AG09309 (cell line): ENCODE measurements at regions not wholly inside any gene's neighbourhood (a gene's known extent, or its start where the extent isn't known, plus 50 kb on each side); places are given as distances from the start of the nearest gene placed in this dataset.

Experiments used
- DNase-seq: peaks from one replicate; pipeline ENCODE4 v3.0.0-alpha.2; 2010; ENCODE audit warnings: low read depth
- H3K4me3 ChIP-seq: 2 replicates; pipeline ENCODE4 v1.5.1; 2011; ENCODE audit warnings: mild to moderate bottlenecking, low read depth, low read length, moderate library complexity; ENCODE audit not compliant: control insufficient read depth
- TF ChIP-seq, protein P1 (sequence below): IDR thresholded peaks from 2 replicates; pipeline ENCODE4 v1.5.1; 2011; ENCODE audit warnings: mild to moderate bottlenecking, low read depth, low read length, inconsistent platforms; ENCODE audit not compliant: insufficient read depth, control insufficient read depth; ENCODE audit errors: missing control alignments

GRCh38 chr2:60000686-60001085, 552.8 kb downstream of the BCL11A start:
- no peak overlapping the region for H3K4me3 ChIP-seq
- no peak for DNase-seq
- TF ChIP-seq, protein P1, sequence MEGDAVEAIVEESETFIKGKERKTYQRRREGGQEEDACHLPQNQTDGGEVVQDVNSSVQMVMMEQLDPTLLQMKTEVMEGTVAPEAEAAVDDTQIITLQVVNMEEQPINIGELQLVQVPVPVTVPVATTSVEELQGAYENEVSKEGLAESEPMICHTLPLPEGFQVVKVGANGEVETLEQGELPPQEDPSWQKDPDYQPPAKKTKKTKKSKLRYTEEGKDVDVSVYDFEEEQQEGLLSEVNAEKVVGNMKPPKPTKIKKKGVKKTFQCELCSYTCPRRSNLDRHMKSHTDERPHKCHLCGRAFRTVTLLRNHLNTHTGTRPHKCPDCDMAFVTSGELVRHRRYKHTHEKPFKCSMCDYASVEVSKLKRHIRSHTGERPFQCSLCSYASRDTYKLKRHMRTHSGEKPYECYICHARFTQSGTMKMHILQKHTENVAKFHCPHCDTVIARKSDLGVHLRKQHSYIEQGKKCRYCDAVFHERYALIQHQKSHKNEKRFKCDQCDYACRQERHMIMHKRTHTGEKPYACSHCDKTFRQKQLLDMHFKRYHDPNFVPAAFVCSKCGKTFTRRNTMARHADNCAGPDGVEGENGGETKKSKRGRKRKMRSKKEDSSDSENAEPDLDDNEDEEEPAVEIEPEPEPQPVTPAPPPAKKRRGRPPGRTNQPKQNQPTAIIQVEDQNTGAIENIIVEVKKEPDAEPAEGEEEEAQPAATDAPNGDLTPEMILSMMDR, result no peak

GRCh38 chr2:59998324-59998723, 555.1 kb downstream of the BCL11A start:
- no peak overlapping the region for H3K4me3 ChIP-seq
- no peak for DNase-seq
- TF ChIP-seq, protein P1, result no peak

DNA sequence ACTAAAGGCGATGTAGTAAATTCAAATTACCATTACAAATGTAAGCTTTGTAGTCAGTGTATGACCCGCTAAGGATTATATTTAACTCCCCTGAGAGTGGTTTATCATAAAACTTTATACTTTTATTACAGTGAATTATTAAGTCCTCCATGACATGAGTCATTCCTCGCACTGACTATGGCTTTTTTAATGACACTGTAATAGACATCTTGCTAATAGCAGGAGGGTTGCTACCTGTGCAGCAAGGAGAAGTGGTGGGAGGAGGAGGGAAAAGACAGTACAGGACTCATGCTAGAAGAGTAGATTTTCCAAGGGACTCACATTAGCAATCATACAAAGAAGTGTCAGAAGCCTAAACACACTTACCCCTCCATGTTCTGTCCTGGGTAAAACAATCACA, 556.1 kb downstream of the BCL11A start:
- no peak overlapping the region for H3K4me3 ChIP-seq
- no peak for DNase-seq
- TF ChIP-seq, protein P1, result no peak

DNA sequence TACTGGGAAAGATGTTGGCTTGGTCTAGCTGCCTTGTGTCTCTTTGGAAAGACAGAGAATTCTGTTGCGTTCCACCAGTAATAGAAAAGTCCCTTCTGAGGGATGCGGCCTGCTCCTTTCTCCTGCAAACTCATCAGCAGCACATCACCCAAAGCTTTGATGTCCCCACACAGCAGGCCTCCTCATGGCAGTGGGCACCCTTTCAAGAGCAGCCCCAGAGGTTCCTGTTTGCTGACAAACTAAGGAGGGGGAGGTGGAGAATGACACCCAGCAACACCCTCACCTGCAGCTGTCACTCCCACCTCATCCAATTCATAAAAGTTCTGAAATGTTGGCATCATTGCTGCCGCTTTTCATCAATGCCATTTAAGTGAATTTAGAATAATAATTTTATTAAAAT, 556.6 kb downstream of the BCL11A start:
- H3K4me3 ChIP-seq, result no peak overlapping the region
- TF ChIP-seq, protein P1, result no peak
- no peak for DNase-seq

DNA sequence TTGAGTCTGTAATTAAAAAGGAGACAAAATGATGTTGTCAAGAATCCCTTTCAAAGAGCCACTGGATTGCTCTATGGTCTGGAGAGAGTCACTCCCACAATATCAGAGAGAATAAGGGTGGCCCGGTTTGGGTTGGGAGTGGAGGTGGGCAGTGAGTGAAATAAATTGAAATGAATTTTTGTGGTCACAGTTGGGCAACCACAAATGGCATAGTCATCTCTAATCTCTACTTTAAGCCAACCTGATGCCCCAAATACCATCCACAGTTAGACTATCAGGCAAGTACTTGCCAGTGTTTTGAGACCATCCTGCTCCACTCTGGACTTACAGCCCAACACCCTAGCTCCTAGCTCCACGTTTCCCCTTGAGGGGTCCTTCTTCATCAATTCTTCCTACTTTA, 559.7 kb downstream of the BCL11A start:
- DNase-seq, result no peak
- no peak overlapping the region for H3K4me3 ChIP-seq
- TF ChIP-seq, protein P1, result no peak

GRCh38 chr2:59988341-59988740, 565.1 kb downstream of the BCL11A start:
- TF ChIP-seq, protein P1, result no peak
- no peak overlapping the region for H3K4me3 ChIP-seq

DNA sequence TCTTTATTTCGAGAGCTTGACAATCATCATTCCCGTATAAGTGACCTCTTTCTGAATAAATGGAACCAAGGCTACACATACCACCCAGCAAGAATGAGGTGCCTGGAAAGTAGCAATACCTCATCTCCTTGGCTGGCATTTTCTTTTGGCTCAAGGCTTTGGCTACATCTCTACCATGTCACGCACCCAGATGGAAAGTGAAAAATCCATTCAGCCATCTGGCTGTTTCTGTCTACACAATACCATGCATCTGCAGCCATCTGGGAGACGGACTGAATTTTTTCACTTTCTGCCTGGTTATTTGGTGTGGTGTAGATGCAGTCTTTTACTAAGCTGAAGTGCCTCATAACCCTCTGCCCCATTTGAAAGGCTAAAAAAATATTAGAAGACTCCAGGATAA, 566.9 kb downstream of the BCL11A start:
- TF ChIP-seq, protein P1, result no peak
- no peak for DNase-seq
- H3K4me3 ChIP-seq, result no peak overlapping the region

More at GRCh38 chr2:59988341-59988740, 565.1 kb downstream of the BCL11A start:
- no peak for DNase-seq
